Caco-2 (cell line): ENCODE measurements at regions not wholly inside any gene's neighbourhood (a gene's known extent, or its start where the extent isn't known, plus 50 kb on each side); places are given as distances from the start of the nearest gene placed in this dataset.

ENCODE experiments used
- BruUV-seq: library from RNA; stranded (reverse); fragments of 400-500 nt; replicated peaks from 2 replicates; lab custom pipeline; 2021; lab: Mats Ljungman, UMichigan
- CTCF ChIA-PET: fragments of 300-600 bp; sonication (Branson Sonifier 250); formaldehyde crosslinking; loops from one replicate; lab custom pipeline; 2022; ENCODE audit warnings: antibody characterized with exemption; lab: Charles Lee
- POLR2A ChIA-PET: fragments of 300-600 bp; sonication (Branson Sonifier 250); formaldehyde crosslinking; loops from one replicate; lab custom pipeline; 2022; ENCODE audit warnings: antibody characterized with exemption; lab: Charles Lee
- DNase-seq, 2 experiments: peaks; one replicate each; pipeline versions ENCODE4 v3.0.0 to v3.0.0-alpha.2; 2020 to 2022
- H3K27me3 ChIP-seq: replicated peaks from 2 replicates; pipeline ENCODE4 v1.6.0; 2011; ENCODE audit warnings: low read length; ENCODE audit not compliant: control insufficient read depth, insufficient read depth
- H3K36me3 ChIP-seq: 2 replicates; pipeline ENCODE4 v1.5.1; 2011; ENCODE audit warnings: low read length; ENCODE audit not compliant: control insufficient read depth, insufficient read depth
- H3K4me1 ChIP-seq: fragments of 250-450 bp; sonication (Bioruptor Pico); 2 replicates; pipeline ENCODE4 v1.5.1; 2020; ENCODE audit warnings: mild to moderate bottlenecking
- H3K4me3 ChIP-seq: 2 replicates; pipeline ENCODE4 v1.5.1; 2011; ENCODE audit warnings: low read depth, mild to moderate bottlenecking, control low read depth, low read length
- H3K9me3 ChIP-seq: fragments of 250-450 bp; sonication (Bioruptor Pico); 2 replicates; pipeline ENCODE4 v1.5.1; 2020; ENCODE audit warnings: mild to moderate bottlenecking, moderate library complexity
- H3K27ac Mint-ChIP-seq: one replicate; pipeline ENCODE4 v1.8.0; 2022; ENCODE audit warnings: mixed read lengths; ENCODE audit not compliant: unreplicated experiment
- H3K27me3 Mint-ChIP-seq: one replicate; pipeline ENCODE4 v1.8.0; 2022; ENCODE audit warnings: mixed read lengths; ENCODE audit not compliant: insufficient read depth, unreplicated experiment
- H3K36me3 Mint-ChIP-seq: one replicate; pipeline ENCODE4 v1.8.0; 2022; ENCODE audit warnings: mild to moderate bottlenecking, mixed read lengths; ENCODE audit not compliant: insufficient read depth, unreplicated experiment
- H3K4me1 Mint-ChIP-seq: one replicate; pipeline ENCODE4 v1.8.0; 2022; ENCODE audit warnings: low read depth, mixed read lengths; ENCODE audit not compliant: unreplicated experiment
- H3K4me3 Mint-ChIP-seq: one replicate; pipeline ENCODE4 v1.8.0; 2022; ENCODE audit warnings: mild to moderate bottlenecking, moderate library complexity, mixed read lengths; ENCODE audit not compliant: unreplicated experiment
- H3K9me3 Mint-ChIP-seq: one replicate; pipeline ENCODE4 v1.8.0; 2022; ENCODE audit warnings: mixed read lengths; ENCODE audit not compliant: unreplicated experiment
- intact Hi-C: fragments of 100-400 bp; cut with micrococcal nuclease; formaldehyde crosslinking; loops from one replicate; pipeline ENCODE4 v1.10.0; 2022; ENCODE audit not compliant: unreplicated experiment
- TF ChIP-seq, protein P1 (sequence below), 2 experiments: fragments of 200-600 bp in 1 of 2; IDR thresholded peaks; 1 replicate in 1 of 2; 2 replicates in 1 of 2; pipeline versions ENCODE4 v1.5.1 to v1.8.0; 2011 to 2022; ENCODE audit warnings: antibody characterized with exemption in 1 of 2, control low read depth in 1 of 2, inconsistent platforms in 1 of 2, low read depth in 1 of 2, low read length in 1 of 2, mild to moderate bottlenecking in 1 of 2, moderate library complexity in 1 of 2; ENCODE audit not compliant: insufficient read depth in 1 of 2, severe bottlenecking in 1 of 2, unreplicated experiment in 1 of 2

- peaks cover 68% of the 10 kb centered on the region for H3K4me1 ChIP-seq
- TF ChIP-seq, protein P1, sequence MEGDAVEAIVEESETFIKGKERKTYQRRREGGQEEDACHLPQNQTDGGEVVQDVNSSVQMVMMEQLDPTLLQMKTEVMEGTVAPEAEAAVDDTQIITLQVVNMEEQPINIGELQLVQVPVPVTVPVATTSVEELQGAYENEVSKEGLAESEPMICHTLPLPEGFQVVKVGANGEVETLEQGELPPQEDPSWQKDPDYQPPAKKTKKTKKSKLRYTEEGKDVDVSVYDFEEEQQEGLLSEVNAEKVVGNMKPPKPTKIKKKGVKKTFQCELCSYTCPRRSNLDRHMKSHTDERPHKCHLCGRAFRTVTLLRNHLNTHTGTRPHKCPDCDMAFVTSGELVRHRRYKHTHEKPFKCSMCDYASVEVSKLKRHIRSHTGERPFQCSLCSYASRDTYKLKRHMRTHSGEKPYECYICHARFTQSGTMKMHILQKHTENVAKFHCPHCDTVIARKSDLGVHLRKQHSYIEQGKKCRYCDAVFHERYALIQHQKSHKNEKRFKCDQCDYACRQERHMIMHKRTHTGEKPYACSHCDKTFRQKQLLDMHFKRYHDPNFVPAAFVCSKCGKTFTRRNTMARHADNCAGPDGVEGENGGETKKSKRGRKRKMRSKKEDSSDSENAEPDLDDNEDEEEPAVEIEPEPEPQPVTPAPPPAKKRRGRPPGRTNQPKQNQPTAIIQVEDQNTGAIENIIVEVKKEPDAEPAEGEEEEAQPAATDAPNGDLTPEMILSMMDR (IDR thresholded peaks at IDR 0.05; ENCODE audit: insufficient read depth in 1 of 2, low read depth in 1 of 2, low read length in 1 of 2, severe bottlenecking in 1 of 2, unreplicated experiment in 1 of 2): no peak
- no peaks in the 10 kb centered on the region for H3K27me3 Mint-ChIP-seq
- no peak for DNase-seq
- H3K36me3 Mint-ChIP-seq: no peaks in the 10 kb centered on the region
- BruUV-seq: no TSS peak
- POLR2A ChIA-PET: no interaction called here
- no peak overlapping the region for H3K4me3 Mint-ChIP-seq
- H3K4me3 ChIP-seq: no peak overlapping the region
- peaks cover 34% of the 10 kb centered on the region for H3K4me1 Mint-ChIP-seq
- no peaks in the 10 kb centered on the region for H3K27me3 ChIP-seq
- no peaks in the 10 kb centered on the region for H3K36me3 ChIP-seq
- CTCF ChIA-PET: no interaction called here
- H3K9me3 ChIP-seq: no peaks in the 10 kb centered on the region
- peak overlapping the region; percentile 45 for H3K27ac Mint-ChIP-seq
- intact Hi-C loops: no loop called here
- H3K9me3 Mint-ChIP-seq: no peaks in the 10 kb centered on the region
These were observed 60.0 kb upstream of the ROR1 start for GRCh38 chr1:63713627-63714481.

DNA sequence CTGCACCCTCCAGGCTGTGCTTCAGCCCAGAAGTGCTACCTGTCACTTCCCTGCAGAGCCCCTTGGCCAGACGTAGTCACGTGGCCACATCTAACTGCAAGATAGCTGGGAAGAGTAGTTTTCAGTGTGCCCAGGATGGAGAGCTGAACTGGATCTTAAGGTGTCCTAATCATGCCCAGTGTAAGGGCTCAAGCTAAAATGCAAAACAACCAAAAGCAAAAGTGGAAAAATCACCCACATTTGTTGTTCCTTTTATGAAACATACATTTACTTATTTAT is 59.4 kb upstream of the ROR1 start:
- Mint-ChIP-seq H3K4me3 (no peak overlapping the region), H3K36me3 (no peaks in the 10 kb centered on the region), H3K27ac (peak overlapping the region; percentile 45), H3K9me3 (no peaks in the 10 kb centered on the region), H3K27me3 (no peaks in the 10 kb centered on the region), H3K4me1 (peaks cover 29% of the 10 kb centered on the region)
- Histone ChIP-seq H3K36me3 (no peaks in the 10 kb centered on the region), H3K27me3 (no peaks in the 10 kb centered on the region), H3K4me3 (no peak overlapping the region), H3K9me3 (no peaks in the 10 kb centered on the region), H3K4me1 (peaks cover 68% of the 10 kb centered on the region)
- ChIA-PET POLR2A (no interaction called here), CTCF (no interaction called here)
- no TSS peak for BruUV-seq
- TF ChIP-seq, protein P1 (IDR thresholded peaks at IDR 0.05; ENCODE audit: insufficient read depth in 1 of 2, low read depth in 1 of 2, low read length in 1 of 2, severe bottlenecking in 1 of 2, unreplicated experiment in 1 of 2): no peak
- no peak for DNase-seq
- intact Hi-C loops: no loop called here

DNA sequence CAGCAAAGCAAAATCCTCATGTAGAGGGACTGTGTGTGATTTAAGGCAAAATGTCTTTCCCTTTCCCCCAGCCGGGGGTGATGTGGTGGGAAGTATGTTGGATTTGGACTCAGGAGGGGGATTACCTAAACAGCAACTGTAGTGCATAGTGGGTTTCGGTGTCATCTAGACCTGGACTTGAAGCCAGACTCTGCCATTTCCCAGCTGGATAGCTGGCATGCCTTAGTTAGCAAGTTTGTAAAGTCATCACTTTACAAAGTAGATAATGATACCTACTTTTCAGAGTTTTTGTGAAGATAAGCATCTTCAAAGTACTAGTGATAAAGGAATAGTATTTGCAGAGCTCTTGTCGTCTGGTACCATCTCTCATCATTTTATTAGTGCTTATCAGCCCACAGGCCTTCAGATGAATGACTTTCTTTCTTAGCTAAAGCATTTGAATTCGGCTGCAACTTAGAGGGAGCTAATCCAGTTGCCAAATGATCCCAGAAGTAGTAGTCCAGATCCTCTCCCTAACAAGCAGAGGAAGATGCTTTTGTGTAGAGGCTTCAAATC is 56.2 kb upstream of the ROR1 start:
- H3K27me3 Mint-ChIP-seq: no peaks in the 10 kb centered on the region
- peak overlapping the region; percentile 62 for H3K4me3 Mint-ChIP-seq
- H3K4me3 ChIP-seq: no peak overlapping the region
- H3K4me1 ChIP-seq: peaks cover 71% of the 10 kb centered on the region
- H3K27me3 ChIP-seq: no peaks in the 10 kb centered on the region
- no peaks in the 10 kb centered on the region for H3K9me3 ChIP-seq
- TF ChIP-seq, protein P1 (IDR thresholded peaks at IDR 0.05; ENCODE audit: insufficient read depth in 1 of 2, low read depth in 1 of 2, low read length in 1 of 2, severe bottlenecking in 1 of 2, unreplicated experiment in 1 of 2): no peak
- intact Hi-C loops: loop anchor here (1.0 to 5.0 kb wide), 3 partner anchors 7 to 55 kb away; partner anchors contain the start of gene ROR1
- H3K36me3 ChIP-seq: no peaks in the 10 kb centered on the region
- peaks cover 22% of the 10 kb centered on the region for H3K4me1 Mint-ChIP-seq
- ChIA-PET POLR2A (interaction anchor here (0.6 to 1.2 kb wide), 3 partner anchors 25 to 55 kb away, joined by 4 to 10 read pairs (median 5); no protein-coding TSS in a partner anchor), CTCF (interaction anchor here (1.0 to 1.3 kb wide), 2 partner anchors 26 to 43 kb away, joined by 4 to 11 read pairs; no protein-coding TSS in a partner anchor)
- H3K9me3 Mint-ChIP-seq: no peaks in the 10 kb centered on the region
- no TSS peak for BruUV-seq
- DNase-seq: peak; percentile 53 to 62
- no peaks in the 10 kb centered on the region for H3K36me3 Mint-ChIP-seq
- H3K27ac Mint-ChIP-seq: peak overlapping the region; percentile 91
